ENCODE measurements at regions not wholly inside any gene's neighbourhood (a gene's known extent, or its start where the extent isn't known, plus 50 kb on each side); places are given as distances from the start of the nearest gene placed in this dataset.

- ChIA-PET POLR2A (no interaction called here), CTCF (no interaction called here)
- Mint-ChIP-seq H3K4me1 (ENCODE audit: low read depth, unreplicated experiment) (no peaks in the 10 kb centered on the region), H3K4me3 (ENCODE audit: unreplicated experiment) (no peak overlapping the region), H3K36me3 (ENCODE audit: insufficient read depth, unreplicated experiment) (no peaks in the 10 kb centered on the region), H3K9me3 (ENCODE audit: unreplicated experiment) (no peaks in the 10 kb centered on the region), H3K27me3 (ENCODE audit: insufficient read depth, unreplicated experiment) (no peaks in the 10 kb centered on the region), H3K27ac (ENCODE audit: unreplicated experiment) (no peak overlapping the region)
- Histone ChIP-seq H3K9me3 (no peaks in the 10 kb centered on the region), H3K36me3 (ENCODE audit: control insufficient read depth, insufficient read depth, low read length) (no peaks in the 10 kb centered on the region), H3K4me3 (ENCODE audit: low read depth, low read length) (no peak overlapping the region), H3K27me3 (replicated peaks; ENCODE audit: control insufficient read depth, insufficient read depth, low read length) (no peaks in the 10 kb centered on the region), H3K4me1 (no peaks in the 10 kb centered on the region)
- intact Hi-C loops (cut with micrococcal nuclease; ENCODE audit: unreplicated experiment), result no loop called here
- DNase-seq, result no peak
- BruUV-seq (replicated peaks), result no TSS peak
- TF ChIP-seq CTCF (IDR thresholded peaks at IDR 0.05; ENCODE audit: insufficient read depth in 1 of 2, low read depth in 1 of 2, low read length in 1 of 2, severe bottlenecking in 1 of 2, unreplicated experiment in 1 of 2), result no peak
Observed at GRCh38 chr3:102000620-102001209, 151.4 kb downstream of the NFKBIZ start.

DNA sequence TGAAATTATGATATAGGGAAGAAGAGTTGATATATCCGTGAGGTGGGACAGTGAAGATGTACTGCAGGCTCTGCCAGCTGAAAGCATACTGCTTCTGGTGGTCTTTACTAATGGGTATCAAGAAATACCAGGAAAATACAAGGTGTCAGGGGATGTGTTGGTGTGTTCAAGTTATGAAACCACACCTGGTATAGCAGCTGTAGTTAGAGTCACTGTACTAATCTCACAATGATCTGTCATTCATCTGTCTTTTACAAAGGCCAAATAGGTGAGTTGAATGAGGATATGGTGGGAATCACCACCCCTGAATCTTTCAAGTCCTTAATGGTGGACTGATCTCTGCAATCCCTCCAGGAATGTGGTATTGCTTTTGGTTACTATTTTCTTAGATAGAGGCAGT is 152.7 kb downstream of the NFKBIZ start:
- ChIA-PET CTCF (no interaction called here), POLR2A (no interaction called here)
- no peaks in the 10 kb centered on the region for H3K9me3 Mint-ChIP-seq (ENCODE audit: unreplicated experiment)
- Histone ChIP-seq H3K27me3 (replicated peaks; ENCODE audit: control insufficient read depth, insufficient read depth, low read length) (no peaks in the 10 kb centered on the region), H3K4me3 (ENCODE audit: low read depth, low read length) (no peak overlapping the region), H3K9me3 (no peaks in the 10 kb centered on the region; the same call in 1 of the 2 replicates), H3K36me3 (ENCODE audit: control insufficient read depth, insufficient read depth, low read length) (no peaks in the 10 kb centered on the region), H3K4me1 (no peaks in the 10 kb centered on the region)
- no peak overlapping the region for H3K27ac Mint-ChIP-seq (ENCODE audit: unreplicated experiment)
- H3K36me3 Mint-ChIP-seq (ENCODE audit: insufficient read depth, unreplicated experiment), result no peaks in the 10 kb centered on the region
- no peaks in the 10 kb centered on the region for H3K4me1 Mint-ChIP-seq (ENCODE audit: low read depth, unreplicated experiment)
- TF ChIP-seq CTCF (IDR thresholded peaks at IDR 0.05; ENCODE audit: insufficient read depth in 1 of 2, low read depth in 1 of 2, low read length in 1 of 2, severe bottlenecking in 1 of 2, unreplicated experiment in 1 of 2), result no peak
- no peaks in the 10 kb centered on the region for H3K27me3 Mint-ChIP-seq (ENCODE audit: insufficient read depth, unreplicated experiment)
- DNase-seq, result no peak
- H3K4me3 Mint-ChIP-seq (ENCODE audit: unreplicated experiment), result no peak overlapping the region
- intact Hi-C loops (cut with micrococcal nuclease; ENCODE audit: unreplicated experiment), result no loop called here
- no TSS peak for BruUV-seq (replicated peaks)

- Mint-ChIP-seq H3K4me3 (ENCODE audit: unreplicated experiment) (no peak overlapping the region), H3K36me3 (ENCODE audit: insufficient read depth, unreplicated experiment) (no peaks in the 10 kb centered on the region), H3K9me3 (ENCODE audit: unreplicated experiment) (peaks cover 7% of the 10 kb centered on the region), H3K4me1 (ENCODE audit: low read depth, unreplicated experiment) (no peaks in the 10 kb centered on the region), H3K27ac (ENCODE audit: unreplicated experiment) (no peak overlapping the region), H3K27me3 (ENCODE audit: insufficient read depth, unreplicated experiment) (peaks cover 4% of the 10 kb centered on the region)
- no peaks in the 10 kb centered on the region for H3K27me3 ChIP-seq (replicated peaks; ENCODE audit: control insufficient read depth, insufficient read depth, low read length)
- H3K4me3 ChIP-seq (ENCODE audit: low read depth, low read length), result no peak overlapping the region
- H3K9me3 ChIP-seq, result no peaks in the 10 kb centered on the region; the same call in 1 of the 2 replicates
- TF ChIP-seq CTCF (IDR thresholded peaks at IDR 0.05; ENCODE audit: insufficient read depth in 1 of 2, low read depth in 1 of 2, low read length in 1 of 2, severe bottlenecking in 1 of 2, unreplicated experiment in 1 of 2), result no peak
- no peaks in the 10 kb centered on the region for H3K4me1 ChIP-seq
- no peaks in the 10 kb centered on the region for H3K36me3 ChIP-seq (ENCODE audit: control insufficient read depth, insufficient read depth, low read length)
- no TSS peak for BruUV-seq (replicated peaks)
- CTCF ChIA-PET, result no interaction called here
- no peak for DNase-seq
- POLR2A ChIA-PET, result no interaction called here
- intact Hi-C loops (cut with micrococcal nuclease; ENCODE audit: unreplicated experiment), result no loop called here
Observed at GRCh38 chr3:102004561-102004960, 155.2 kb downstream of the NFKBIZ start.

All from Caco-2 (cell line).